Panc1 (cell line): ENCODE measurements at regions not wholly inside any gene's neighbourhood (a gene's known extent, or its start where the extent isn't known, plus 50 kb on each side); places are given as distances from the start of the nearest gene placed in this dataset.

ENCODE experiments used
- CTCF ChIP-seq: fragments of 450-650 bp; IDR thresholded peaks from 2 replicates; pipeline ENCODE4 v1.5.1; 2017; ENCODE audit warnings: mild to moderate bottlenecking
- SIN3A ChIP-seq: IDR thresholded peaks from 2 replicates; pipeline ENCODE4 v1.6.1; 2012; ENCODE audit warnings: low read depth, mild to moderate bottlenecking, low read length, moderate library complexity, borderline replicate concordance; ENCODE audit not compliant: insufficient read depth

DNA sequence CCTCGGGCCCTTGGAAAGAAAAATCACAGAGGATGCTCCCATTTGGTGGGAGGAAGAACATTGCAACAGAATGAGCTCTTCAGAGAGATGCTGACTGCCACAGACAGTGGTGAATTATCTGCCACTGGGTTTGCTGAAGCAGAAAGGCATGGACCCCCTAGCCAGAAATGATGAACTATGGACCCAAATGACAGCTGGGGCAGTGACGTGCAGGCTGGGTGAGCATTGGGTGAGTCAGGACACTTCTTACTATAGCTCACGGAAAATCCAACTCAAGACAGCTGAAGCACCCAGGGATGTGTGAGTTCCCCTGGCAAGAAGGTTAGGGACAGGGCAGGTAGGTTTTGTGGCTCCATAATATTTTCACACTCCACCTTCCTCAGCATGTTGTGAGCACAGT lies 993.2 kb downstream of the BCL11B start:
- TF ChIP-seq SIN3A (no peak), CTCF (no peak)
